H9 (cell line): ENCODE measurements at regions not wholly inside any gene's neighbourhood (a gene's known extent, or its start where the extent isn't known, plus 50 kb on each side); places are given as distances from the start of the nearest gene placed in this dataset.

Experiments
- DNase-seq: peaks from one replicate; pipeline ENCODE4 v3.0.0-alpha.2; 2017
- H2AFZ ChIP-seq: one replicate; pipeline ENCODE4 v1.6.1; 2013; ENCODE audit warnings: mild to moderate bottlenecking, low read length, control low read depth, moderate library complexity
- H2AK5ac ChIP-seq: 2 replicates; pipeline ENCODE4 v1.6.1; 2013; ENCODE audit warnings: low read length, control low read depth, mixed read lengths; ENCODE audit not compliant: insufficient read length
- H2BK120ac ChIP-seq: one replicate; pipeline ENCODE4 v1.6.1; 2013; ENCODE audit warnings: low read depth, mild to moderate bottlenecking, low read length, control low read depth, inconsistent platforms; ENCODE audit not compliant: poor library complexity, severe bottlenecking
- H2BK12ac ChIP-seq: 2 replicates; pipeline ENCODE4 v1.6.1; 2013; ENCODE audit warnings: low read length, control low read depth, mixed read lengths, low read depth; ENCODE audit not compliant: insufficient read length
- H2BK15ac ChIP-seq: 2 replicates; pipeline ENCODE4 v1.6.1; 2013; ENCODE audit warnings: low read depth, low read length, control low read depth
- H2BK20ac ChIP-seq: one replicate; pipeline ENCODE4 v1.6.1; 2013; ENCODE audit warnings: low read depth, mild to moderate bottlenecking, low read length, control low read depth, inconsistent platforms; ENCODE audit not compliant: poor library complexity, severe bottlenecking
- H2BK5ac ChIP-seq: 2 replicates; pipeline ENCODE4 v1.6.1; 2013; ENCODE audit warnings: low read length, control low read depth, mixed read lengths; ENCODE audit not compliant: insufficient read length
- H3K14ac ChIP-seq: 2 replicates; pipeline ENCODE4 v1.6.1; 2013; ENCODE audit warnings: low read length, control low read depth; ENCODE audit not compliant: insufficient read depth
- H3K18ac ChIP-seq: 2 replicates; pipeline ENCODE4 v1.6.1; 2013; ENCODE audit warnings: low read depth, mild to moderate bottlenecking, mixed read lengths, low read length, control low read depth; ENCODE audit not compliant: insufficient read length
- H3K23ac ChIP-seq: 2 replicates; pipeline ENCODE4 v1.6.1; 2013; ENCODE audit warnings: low read length, control low read depth, mixed read lengths, low read depth; ENCODE audit not compliant: insufficient read length
- H3K23me2 ChIP-seq: 2 replicates; pipeline ENCODE4 v1.6.1; 2013; ENCODE audit warnings: low read depth, mild to moderate bottlenecking, mixed read lengths, low read length, control low read depth; ENCODE audit not compliant: insufficient read length, poor library complexity, severe bottlenecking
- H3K27ac ChIP-seq: 2 replicates; pipeline ENCODE4 v1.5.1; 2013; ENCODE audit warnings: low read length, control low read depth, mixed read lengths, low read depth; ENCODE audit not compliant: insufficient read length
- H3K27me3 ChIP-seq: 2 replicates; pipeline ENCODE4 v1.6.1; 2013; ENCODE audit warnings: low read length, control low read depth, inconsistent platforms; ENCODE audit not compliant: insufficient read depth
- H3K4ac ChIP-seq: 2 replicates; pipeline ENCODE4 v1.6.1; 2013; ENCODE audit warnings: low read depth, mild to moderate bottlenecking, control low read depth, inconsistent platforms, low read length, moderate library complexity
- H3K4me1 ChIP-seq: 2 replicates; pipeline ENCODE4 v1.6.1; 2013; ENCODE audit warnings: low read length, control low read depth, inconsistent platforms; ENCODE audit not compliant: insufficient read depth
- H3K4me2 ChIP-seq: 2 replicates; pipeline ENCODE4 v1.6.1; 2013; ENCODE audit warnings: low read length, control low read depth, mixed read lengths; ENCODE audit not compliant: insufficient read length, insufficient read depth
- H3K56ac ChIP-seq: 2 replicates; pipeline ENCODE4 v1.6.1; 2013; ENCODE audit warnings: low read depth, mild to moderate bottlenecking, mixed read lengths, low read length, control low read depth; ENCODE audit not compliant: insufficient read length
- H3K79me1 ChIP-seq: 2 replicates; pipeline ENCODE4 v1.6.1; 2013; ENCODE audit warnings: low read depth, mild to moderate bottlenecking, moderate library complexity, low read length, control low read depth, inconsistent platforms; ENCODE audit not compliant: insufficient read depth, poor library complexity, severe bottlenecking
- H3K79me2 ChIP-seq: 2 replicates; pipeline ENCODE4 v1.6.1; 2013; ENCODE audit warnings: low read length, control low read depth, inconsistent platforms; ENCODE audit not compliant: insufficient read depth
- H3K9ac ChIP-seq: 2 replicates; pipeline ENCODE4 v1.6.1; 2013; ENCODE audit warnings: low read length, control low read depth, mixed read lengths; ENCODE audit not compliant: insufficient read length; ENCODE audit errors: extremely low read depth
- H3K9me3 ChIP-seq: one replicate; pipeline ENCODE4 v1.6.1; 2013; ENCODE audit warnings: low read depth, low read length, inconsistent platforms; ENCODE audit not compliant: control insufficient read depth
- H3T11ph ChIP-seq: one replicate; pipeline ENCODE4 v1.6.1; 2013; ENCODE audit warnings: mild to moderate bottlenecking, low read length, control low read depth, inconsistent platforms
- H4K20me1 ChIP-seq: one replicate; pipeline ENCODE4 v1.6.1; 2013; ENCODE audit not compliant: control insufficient read depth, insufficient read length, insufficient read depth
- H4K5ac ChIP-seq: 2 replicates; pipeline ENCODE4 v1.6.1; 2013; ENCODE audit warnings: low read depth, mild to moderate bottlenecking, mixed read lengths, low read length, control low read depth; ENCODE audit not compliant: insufficient read length
- H4K8ac ChIP-seq: replicated peaks from 2 replicates; pipeline ENCODE4 v1.6.1; 2013; ENCODE audit warnings: low read length, control low read depth, mixed read lengths, low read depth; ENCODE audit not compliant: insufficient read length
- H4K91ac ChIP-seq: 2 replicates; pipeline ENCODE4 v1.6.1; 2013; ENCODE audit warnings: low read depth, mild to moderate bottlenecking, moderate library complexity, mixed read lengths, low read length, control low read depth; ENCODE audit not compliant: insufficient read length
- H3K27ac Mint-ChIP-seq, 3 experiments: 2 replicates in 2 of 3; 3 replicates in 1 of 3; pipeline ENCODE4 v1.8.0; 2020 to 2021; ENCODE audit warnings: mixed read lengths in 3 of 3, mild to moderate bottlenecking in 1 of 3, moderate library complexity in 1 of 3
- H3K27me3 Mint-ChIP-seq: 2 replicates; pipeline ENCODE4 v1.8.0; 2021; ENCODE audit warnings: low read depth, mild to moderate bottlenecking, moderate library complexity, mixed read lengths
- H3K36me3 Mint-ChIP-seq, 3 experiments: 2 replicates in 2 of 3; 3 replicates in 1 of 3; pipeline ENCODE4 v1.8.0; 2020 to 2021; ENCODE audit warnings: low read depth in 3 of 3, mixed read lengths in 3 of 3; ENCODE audit not compliant: insufficient read depth in 1 of 3
- H3K4me1 Mint-ChIP-seq, 2 experiments: 2 replicates each; pipeline ENCODE4 v1.8.0; 2020; ENCODE audit warnings: mixed read lengths in 2 of 2
- H3K4me3 Mint-ChIP-seq, 2 experiments: 2 replicates in 1 of 2; 3 replicates in 1 of 2; pipeline ENCODE4 v1.8.0; 2020 to 2021; ENCODE audit warnings: mild to moderate bottlenecking in 2 of 2, mixed read lengths in 2 of 2, moderate library complexity in 1 of 2
- H3K9me3 Mint-ChIP-seq, 2 experiments: 2 replicates in 1 of 2; 3 replicates in 1 of 2; pipeline ENCODE4 v1.8.0; 2020; ENCODE audit warnings: mild to moderate bottlenecking in 2 of 2, mixed read lengths in 2 of 2, moderate library complexity in 1 of 2
- CTCF ChIP-seq: fragments of 200-600 bp; sonication (generic); conservative IDR thresholded peaks from 3 replicates; pipeline ENCODE4 v1.8.0; 2021; ENCODE audit warnings: antibody characterized with exemption, mild to moderate bottlenecking
- WGBS: extraction: QIAGEN DNeasy Blood & Tissue Kit; methylation state at CpG from one replicate; pipeline ENCODE4 v1.1.7; 2013; ENCODE audit warnings: missing lambda C conversion rate, low lambda C conversion rate, mixed read lengths; ENCODE audit not compliant: insufficient read length; ENCODE audit errors: extremely low coverage; 5-methylcytosine and 5-hydroxymethylcytosine counted together

GRCh38 chr2:81324046-81324445 is 1019.5 kb upstream of the LRRTM1 start:
- Histone ChIP-seq H4K91ac (no peak overlapping the region), H3K23ac (no peak overlapping the region), H3K9me3 (no peaks in the 10 kb centered on the region), H3K4ac (no peak overlapping the region), H2BK120ac (no peak overlapping the region), H3K4me2 (no peak overlapping the region), H3K79me2 (no peaks in the 10 kb centered on the region), H3K4me1 (no peaks in the 10 kb centered on the region), H2BK20ac (no peak overlapping the region), H3K18ac (no peak overlapping the region), H3K56ac (no peak overlapping the region), H3K27ac (no peak overlapping the region), H3K14ac (no peak overlapping the region), H3K79me1 (no peaks in the 10 kb centered on the region), H3K9ac (no peak overlapping the region), H2AFZ (no peak overlapping the region), H3K27me3 (no peaks in the 10 kb centered on the region), H2AK5ac (no peak overlapping the region), H2BK15ac (no peak overlapping the region), H2BK12ac (no peak overlapping the region), H3K23me2 (no peaks in the 10 kb centered on the region), H2BK5ac (no peak overlapping the region), H3T11ph (no peak overlapping the region), H4K5ac (no peak overlapping the region), H4K20me1 (no peaks in the 10 kb centered on the region), H4K8ac (no peak overlapping the region)
- WGBS, result no CpG with 5 or more reads among the region's 3 CpGs
- peaks cover 0 to 5% of the 10 kb centered on the region in 2 experiments; a peak in 1 of 5 replicates for H3K9me3 Mint-ChIP-seq
- no peak overlapping the region for H3K4me3 Mint-ChIP-seq
- peaks cover 0 to 7% of the 10 kb centered on the region in 2 experiments; a peak in 2 of 4 replicates for H3K4me1 Mint-ChIP-seq
- DNase-seq, result peak; percentile 62
- no peaks in the 10 kb centered on the region; a peak in 1 of 7 replicates for H3K36me3 Mint-ChIP-seq
- no peaks in the 10 kb centered on the region for H3K27me3 Mint-ChIP-seq
- peak; percentile 73 for TF ChIP-seq CTCF
- H3K27ac Mint-ChIP-seq, result no peak overlapping the region
